ENCODE measurements at regions not wholly inside any gene's neighbourhood (a gene's known extent, or its start where the extent isn't known, plus 50 kb on each side); places are given as distances from the start of the nearest gene placed in this dataset.

DNA sequence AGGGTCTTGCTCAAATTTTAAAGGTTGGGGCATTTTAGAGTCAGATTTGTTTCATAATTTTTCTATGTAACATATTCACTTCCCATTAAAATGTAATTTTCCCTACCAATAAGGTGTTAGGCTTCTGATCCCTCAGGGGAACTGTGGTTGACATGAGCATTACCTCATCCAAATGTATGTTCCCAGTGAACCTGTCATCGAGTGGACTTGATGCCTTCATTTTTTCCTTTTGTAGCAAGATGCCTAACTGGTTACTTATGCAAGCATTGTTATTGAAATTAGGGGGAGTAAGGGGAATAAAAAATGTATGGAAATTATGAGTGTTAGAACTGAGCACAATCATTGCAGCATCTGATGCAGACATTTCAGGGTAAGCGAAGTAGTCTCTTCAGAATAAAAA, 360.5 kb downstream of the BCKDHB start:
- H3K4me3 ChIP-seq (replicated peaks in 1 of 2; ENCODE audit: low read depth in 2 of 2, low read length in 2 of 2): no peak overlapping the region
- TF ChIP-seq, protein P1, sequence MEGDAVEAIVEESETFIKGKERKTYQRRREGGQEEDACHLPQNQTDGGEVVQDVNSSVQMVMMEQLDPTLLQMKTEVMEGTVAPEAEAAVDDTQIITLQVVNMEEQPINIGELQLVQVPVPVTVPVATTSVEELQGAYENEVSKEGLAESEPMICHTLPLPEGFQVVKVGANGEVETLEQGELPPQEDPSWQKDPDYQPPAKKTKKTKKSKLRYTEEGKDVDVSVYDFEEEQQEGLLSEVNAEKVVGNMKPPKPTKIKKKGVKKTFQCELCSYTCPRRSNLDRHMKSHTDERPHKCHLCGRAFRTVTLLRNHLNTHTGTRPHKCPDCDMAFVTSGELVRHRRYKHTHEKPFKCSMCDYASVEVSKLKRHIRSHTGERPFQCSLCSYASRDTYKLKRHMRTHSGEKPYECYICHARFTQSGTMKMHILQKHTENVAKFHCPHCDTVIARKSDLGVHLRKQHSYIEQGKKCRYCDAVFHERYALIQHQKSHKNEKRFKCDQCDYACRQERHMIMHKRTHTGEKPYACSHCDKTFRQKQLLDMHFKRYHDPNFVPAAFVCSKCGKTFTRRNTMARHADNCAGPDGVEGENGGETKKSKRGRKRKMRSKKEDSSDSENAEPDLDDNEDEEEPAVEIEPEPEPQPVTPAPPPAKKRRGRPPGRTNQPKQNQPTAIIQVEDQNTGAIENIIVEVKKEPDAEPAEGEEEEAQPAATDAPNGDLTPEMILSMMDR (IDR thresholded peaks at IDR 0.05; ENCODE audit: low read depth, low read length): no peak
- DNase-seq (ENCODE audit: low read depth in 2 of 2): peak; percentile 23 to 27

DNA sequence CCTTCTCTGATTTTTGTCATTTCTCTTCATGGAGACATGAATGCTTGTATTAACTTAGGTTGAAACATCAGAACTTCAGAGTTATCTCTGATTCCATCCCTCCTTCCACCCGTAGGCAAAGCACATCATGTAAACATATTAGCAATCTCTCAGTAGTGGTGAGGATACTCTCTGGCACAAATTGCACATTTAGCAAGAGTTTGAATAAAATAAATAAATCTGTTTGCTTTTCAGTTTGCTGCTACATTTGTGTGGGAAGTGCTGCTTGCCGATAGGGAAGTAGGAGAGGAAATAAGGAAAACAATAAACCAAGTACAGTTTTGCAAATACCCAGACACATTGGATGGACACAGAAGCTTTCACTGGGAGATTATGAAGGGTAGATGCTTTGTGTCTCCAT, 359.0 kb downstream of the BCKDHB start:
- no peak overlapping the region for H3K4me3 ChIP-seq (replicated peaks in 1 of 2; ENCODE audit: low read depth in 2 of 2, low read length in 2 of 2)
- DNase-seq (ENCODE audit: low read depth in 2 of 2): no peak
- TF ChIP-seq, protein P1 (IDR thresholded peaks at IDR 0.05; ENCODE audit: low read depth, low read length): no peak

DNA sequence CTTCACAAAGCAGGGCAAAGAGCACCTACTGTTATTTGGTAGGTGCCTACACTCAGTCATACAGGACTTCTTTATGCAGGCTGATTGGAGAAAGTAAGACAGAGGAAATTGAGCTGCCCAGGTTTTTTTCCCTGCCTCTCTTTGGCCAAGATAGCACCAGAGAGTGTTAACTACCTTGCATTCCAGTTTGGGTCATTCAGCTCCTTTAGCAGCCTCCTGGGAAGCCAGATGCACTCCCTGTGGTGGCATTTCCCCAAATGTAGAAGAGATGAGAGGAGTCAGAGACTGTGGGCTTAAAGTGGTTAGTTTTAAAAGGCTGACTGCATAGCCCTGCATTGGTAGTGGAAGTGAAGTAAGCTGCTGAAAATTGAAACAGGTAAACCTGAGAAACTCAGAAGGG, 358.4 kb downstream of the BCKDHB start:
- DNase-seq (ENCODE audit: low read depth in 2 of 2): no peak
- TF ChIP-seq, protein P1 (IDR thresholded peaks at IDR 0.05; ENCODE audit: low read depth, low read length): no peak
- no peak overlapping the region for H3K4me3 ChIP-seq (replicated peaks in 1 of 2; ENCODE audit: low read depth in 2 of 2, low read length in 2 of 2)

DNA sequence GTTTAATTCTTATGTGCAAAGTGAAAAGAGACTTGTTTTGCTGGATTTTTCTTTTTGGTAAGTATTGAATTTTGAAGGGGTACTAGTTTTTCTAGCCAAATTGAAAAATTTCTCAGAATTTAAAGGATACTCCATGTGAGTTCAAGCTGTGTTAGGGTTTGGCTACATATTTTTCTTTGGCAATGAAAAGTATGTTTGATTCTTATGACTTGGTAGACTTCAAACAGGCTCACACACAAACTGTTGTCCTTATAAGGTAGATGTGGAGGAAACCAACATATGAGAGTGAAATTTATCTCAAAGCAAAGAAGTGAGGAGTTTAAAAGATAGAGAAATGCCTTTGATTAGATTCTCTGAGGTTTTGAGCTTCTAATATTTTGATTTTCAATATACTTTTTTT, 356.7 kb downstream of the BCKDHB start:
- TF ChIP-seq, protein P1 (IDR thresholded peaks at IDR 0.05; ENCODE audit: low read depth, low read length): no peak
- H3K4me3 ChIP-seq (replicated peaks in 1 of 2; ENCODE audit: low read depth in 2 of 2, low read length in 2 of 2): no peak overlapping the region
- no peak for DNase-seq (ENCODE audit: low read depth in 2 of 2)

DNA sequence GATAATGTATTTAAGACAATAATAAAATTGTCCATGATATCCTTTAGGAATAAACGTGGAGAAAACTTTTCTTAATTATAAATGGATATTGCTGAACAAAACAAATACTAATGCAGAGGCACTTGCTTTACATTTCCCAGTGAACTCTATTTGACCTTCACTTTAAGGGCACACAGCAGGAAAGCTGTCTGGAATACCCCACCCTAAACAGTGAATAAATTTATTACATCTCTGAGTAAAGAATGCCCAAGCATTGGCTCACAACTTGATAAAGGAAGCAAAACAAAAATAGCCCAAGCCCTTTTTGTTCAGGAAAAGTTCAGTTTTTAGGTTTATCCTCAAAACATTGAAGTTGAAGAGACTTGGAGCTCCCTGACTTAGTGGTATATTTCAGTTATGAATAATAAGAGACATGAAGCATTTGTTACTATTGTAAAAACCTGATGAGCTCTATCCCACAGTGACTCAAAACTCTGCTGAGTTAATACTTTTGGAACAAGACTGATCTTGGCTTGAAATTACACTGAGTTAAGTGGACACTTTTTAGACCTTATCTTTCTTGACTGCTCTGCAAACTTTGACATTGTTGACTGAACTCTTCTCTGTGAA, 353.9 kb downstream of the BCKDHB start:
- TF ChIP-seq, protein P1 (IDR thresholded peaks at IDR 0.05; ENCODE audit: low read depth, low read length): no peak
- DNase-seq (ENCODE audit: low read depth in 2 of 2): peak; percentile 38 to 43
- H3K4me3 ChIP-seq (replicated peaks in 1 of 2; ENCODE audit: low read depth in 2 of 2, low read length in 2 of 2): no peak overlapping the region

DNA sequence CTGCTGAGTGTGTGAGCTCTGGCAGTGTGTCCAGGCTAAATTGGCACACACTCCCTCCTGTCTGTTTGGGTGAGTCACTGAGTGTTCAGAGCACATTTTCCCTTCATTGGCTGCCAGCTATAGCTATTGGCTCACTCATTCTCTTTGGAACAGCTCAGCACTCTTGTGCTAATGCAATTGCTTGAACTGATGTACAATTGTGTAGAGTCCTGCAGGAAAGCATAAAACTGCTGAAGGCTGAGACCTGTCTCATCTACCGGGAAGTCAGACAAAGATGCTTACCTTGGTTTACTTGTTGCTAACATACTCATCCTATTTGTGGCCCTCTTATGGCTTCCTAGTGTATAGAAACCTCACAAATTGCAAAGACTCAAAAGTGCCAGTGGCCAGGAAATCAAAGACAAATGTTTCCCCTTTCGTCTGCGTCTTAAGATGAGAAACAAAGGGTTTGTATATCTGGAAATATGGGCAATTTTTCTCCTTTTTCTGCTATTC, 351.0 kb downstream of the BCKDHB start:
- TF ChIP-seq, protein P1 (IDR thresholded peaks at IDR 0.05; ENCODE audit: low read depth, low read length): no peak
- peak; percentile 97 for DNase-seq (ENCODE audit: low read depth in 2 of 2)
- no peak overlapping the region for H3K4me3 ChIP-seq (replicated peaks in 1 of 2; ENCODE audit: low read depth in 2 of 2, low read length in 2 of 2)

Measured in cardiac fibroblast (primary cell).